Progenitor cell of endocrine pancreas (in vitro differentiated cells): ENCODE measurements at regions not wholly inside any gene's neighbourhood (a gene's known extent, or its start where the extent isn't known, plus 50 kb on each side); places are given as distances from the start of the nearest gene placed in this dataset.

ENCODE experiments used
- DNase-seq: peaks from one replicate; pipeline ENCODE4 v3.0.0; 2021; ENCODE audit warnings: low spot score; ENCODE audit not compliant: unreplicated experiment
- H3K27ac Mint-ChIP-seq: 2 replicates; pipeline ENCODE4 v1.8.0; 2021; ENCODE audit warnings: mild to moderate bottlenecking, moderate library complexity, mixed read lengths
- H3K27me3 Mint-ChIP-seq: 2 replicates; pipeline ENCODE4 v1.8.0; 2021; ENCODE audit warnings: mixed read lengths
- H3K36me3 Mint-ChIP-seq: 2 replicates; pipeline ENCODE4 v1.8.0; 2022; ENCODE audit warnings: mixed read lengths; ENCODE audit not compliant: insufficient read depth
- H3K4me1 Mint-ChIP-seq: 2 replicates; pipeline ENCODE4 v1.8.0; 2021; ENCODE audit warnings: low read depth, mixed read lengths
- H3K4me3 Mint-ChIP-seq: 2 replicates; pipeline ENCODE4 v1.8.0; 2021; ENCODE audit warnings: low read depth, mild to moderate bottlenecking, moderate library complexity, mixed read lengths
- H3K9me3 Mint-ChIP-seq: 2 replicates; pipeline ENCODE4 v1.8.0; 2021; ENCODE audit warnings: low read depth, mixed read lengths
- CTCF ChIP-seq: fragments of 200-600 bp; sonication (generic); IDR thresholded peaks from one replicate; pipeline ENCODE4 v1.5.0; 2021; ENCODE audit warnings: antibody characterized with exemption, mild to moderate bottlenecking; ENCODE audit not compliant: unreplicated experiment

DNA sequence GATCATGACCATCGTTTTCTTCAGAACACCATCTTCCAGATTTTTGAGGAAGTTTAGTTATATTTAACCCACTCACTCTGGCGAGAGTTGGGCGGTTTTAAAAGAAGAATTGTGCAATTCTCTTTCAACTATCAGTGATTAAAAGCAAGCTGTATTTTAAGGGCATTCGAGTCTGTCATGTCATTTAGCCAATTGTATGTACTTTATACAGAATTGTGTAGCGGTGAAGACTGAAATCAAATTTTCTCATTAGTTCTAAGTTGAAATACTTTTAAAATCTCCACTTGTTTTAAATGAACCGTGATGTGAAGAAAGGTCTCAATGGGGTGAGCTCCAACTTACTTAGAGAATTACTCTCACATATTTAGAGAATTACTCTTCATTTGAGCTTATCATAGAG is 214.6 kb upstream of the DTNA start:
- Mint-ChIP-seq H3K9me3 (no peaks in the 10 kb centered on the region), H3K27me3 (peaks cover 26% of the 10 kb centered on the region), H3K4me1 (peaks cover 10% of the 10 kb centered on the region), H3K27ac (no peak overlapping the region), H3K36me3 (no peaks in the 10 kb centered on the region), H3K4me3 (no peak overlapping the region)
- DNase-seq: no peak
- no peak for TF ChIP-seq CTCF

DNA sequence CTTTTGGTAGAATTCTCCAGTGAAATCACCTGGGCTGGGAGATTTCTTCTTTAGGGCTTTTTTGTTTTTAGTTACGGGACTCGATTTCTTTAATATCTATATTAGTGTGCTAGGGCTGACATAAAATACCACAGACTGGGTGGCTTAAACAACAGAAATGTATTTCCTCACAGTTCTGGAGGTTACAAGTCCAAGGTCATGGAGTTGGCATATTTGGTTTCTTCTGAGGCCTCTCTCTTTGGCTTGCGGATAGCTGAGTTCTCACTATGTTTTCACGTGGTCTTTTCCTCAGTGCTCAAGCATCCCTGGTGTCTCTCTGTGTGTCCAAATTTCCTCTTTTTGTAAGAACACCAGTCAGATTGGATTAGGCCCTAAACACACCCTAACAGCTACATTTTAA is 208.5 kb upstream of the DTNA start:
- Mint-ChIP-seq H3K27me3 (peaks cover 5% of the 10 kb centered on the region), H3K36me3 (peaks cover 5% of the 10 kb centered on the region), H3K9me3 (peaks cover 9% of the 10 kb centered on the region), H3K27ac (no peak overlapping the region), H3K4me3 (no peak overlapping the region), H3K4me1 (peaks cover 3% of the 10 kb centered on the region)
- no peak for TF ChIP-seq CTCF
- DNase-seq: no peak

DNA sequence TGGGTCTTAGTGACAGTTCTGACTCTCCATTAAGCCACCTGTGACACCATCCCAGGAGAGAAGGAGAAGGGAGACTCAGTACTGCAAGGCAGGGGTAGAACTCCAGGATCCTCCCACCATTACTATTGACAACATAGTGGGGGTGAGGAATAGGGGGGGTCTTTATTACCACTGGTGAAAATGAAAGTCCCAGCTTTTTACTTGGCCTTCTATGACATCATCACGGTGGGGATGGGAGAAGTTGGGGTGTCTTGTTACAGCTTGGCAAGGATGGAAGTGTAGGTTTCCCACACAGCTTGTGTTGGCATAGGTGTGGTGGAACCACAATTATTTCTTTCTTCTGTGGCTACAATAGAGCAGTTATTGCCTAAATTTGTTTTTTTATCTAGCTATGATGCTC is 203.9 kb upstream of the DTNA start:
- Mint-ChIP-seq H3K27me3 (no peaks in the 10 kb centered on the region), H3K27ac (no peak overlapping the region), H3K4me3 (no peak overlapping the region), H3K36me3 (peaks cover 2% of the 10 kb centered on the region), H3K9me3 (peaks cover 6% of the 10 kb centered on the region), H3K4me1 (peaks cover 3% of the 10 kb centered on the region)
- TF ChIP-seq CTCF: no peak
- DNase-seq: no peak

DNA sequence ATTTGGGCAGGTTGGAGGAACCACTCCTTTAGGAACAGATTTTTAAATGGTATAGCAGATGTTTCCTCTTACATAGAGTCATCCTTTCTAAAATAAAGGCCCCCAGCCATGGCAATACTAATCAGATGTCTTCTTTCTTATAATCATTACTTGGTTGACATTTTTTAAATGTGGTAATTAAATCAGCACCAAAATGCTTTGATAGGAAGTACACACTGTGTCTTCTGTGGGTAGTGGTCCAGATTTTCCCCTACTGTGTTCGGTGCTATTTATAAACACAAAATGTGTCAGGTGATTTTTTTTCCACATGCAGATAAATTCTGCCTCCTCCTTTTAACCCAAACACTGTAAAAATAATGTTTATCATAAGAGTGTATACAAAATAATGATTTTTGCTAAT is 200.9 kb upstream of the DTNA start:
- Mint-ChIP-seq H3K27me3 (no peaks in the 10 kb centered on the region), H3K36me3 (peaks cover 4% of the 10 kb centered on the region), H3K4me1 (peaks cover 5% of the 10 kb centered on the region), H3K27ac (no peak overlapping the region), H3K9me3 (peaks cover 4% of the 10 kb centered on the region), H3K4me3 (no peak overlapping the region)
- no peak for DNase-seq
- no peak for TF ChIP-seq CTCF

- Mint-ChIP-seq H3K36me3 (peaks cover 6% of the 10 kb centered on the region), H3K4me3 (no peak overlapping the region), H3K27ac (no peak overlapping the region), H3K9me3 (peaks cover 6% of the 10 kb centered on the region), H3K27me3 (no peaks in the 10 kb centered on the region), H3K4me1 (peaks cover 3% of the 10 kb centered on the region)
- no peak for DNase-seq
- TF ChIP-seq CTCF: no peak
Measured at GRCh38 chr18:34509879-34510586, 200.1 kb upstream of the DTNA start.
